IMR-90 (cell line): ENCODE measurements at regions not wholly inside any gene's neighbourhood (a gene's known extent, or its start where the extent isn't known, plus 50 kb on each side); places are given as distances from the start of the nearest gene placed in this dataset.

ENCODE experiments used
- ATAC-seq: fragments of 200-7000 bp; cut with Tn5 transposase; 2 replicates; pipeline ENCODE4 v1.9.1; 2020; ENCODE audit warnings: low read depth, mild to moderate bottlenecking, moderate library complexity
- BruUV-seq: library from RNA; stranded (reverse); fragments of 400-500 nt; replicated peaks from 2 replicates; lab custom pipeline; 2021; lab: Mats Ljungman, UMichigan
- CTCF ChIA-PET: fragments of 300-600 bp; formaldehyde crosslinking; extraction: SDS; loops from one replicate; lab custom pipeline; 2021; ENCODE audit warnings: antibody characterized with exemption; lab: Yijun Ruan, JAX
- POLR2A ChIA-PET: fragments of 300-600 bp; sonication (Branson Sonifier 250); formaldehyde crosslinking; loops from one replicate; lab custom pipeline; 2022; ENCODE audit warnings: antibody characterized with exemption; ENCODE audit not compliant: unreplicated experiment; lab: Charles Lee
- DNase-seq: peaks from one replicate; pipeline ENCODE4 v3.0.0; 2013
- H2AFZ ChIP-seq: replicated peaks from 2 replicates; pipeline ENCODE3; 2013; ENCODE audit warnings: low read length, mild to moderate bottlenecking; ENCODE audit not compliant: poor library complexity
- H2AK5ac ChIP-seq: 2 replicates; pipeline ENCODE4 v1.6.1; 2013; ENCODE audit warnings: low read depth, low read length, inconsistent platforms
- H2AK9ac ChIP-seq: replicated peaks from 2 replicates; pipeline ENCODE3; 2013; ENCODE audit warnings: mild to moderate bottlenecking, low read depth, low read length, moderate library complexity; ENCODE audit not compliant: poor library complexity
- H2BK120ac ChIP-seq: 2 replicates; pipeline ENCODE4 v1.6.1; 2013; ENCODE audit warnings: low read depth, low read length, inconsistent platforms
- H2BK15ac ChIP-seq: 3 replicates; pipeline ENCODE4 v1.6.1; 2013; ENCODE audit warnings: low read depth, low read length, inconsistent platforms
- H2BK20ac ChIP-seq: 2 replicates; pipeline ENCODE4 v1.6.1; 2013; ENCODE audit warnings: low read depth, mild to moderate bottlenecking, inconsistent platforms, low read length, moderate library complexity
- H2BK5ac ChIP-seq: 2 replicates; pipeline ENCODE4 v1.6.1; 2013; ENCODE audit warnings: mild to moderate bottlenecking, low read depth, low read length, inconsistent platforms; ENCODE audit not compliant: poor library complexity, severe bottlenecking
- H3K14ac ChIP-seq: replicated peaks from 2 replicates; pipeline ENCODE4 v1.6.1; 2013; ENCODE audit warnings: low read depth, low read length, inconsistent platforms
- H3K18ac ChIP-seq: 2 replicates; pipeline ENCODE4 v1.6.1; 2013; ENCODE audit warnings: low read depth, low read length, control low read depth
- H3K23ac ChIP-seq: 2 replicates; pipeline ENCODE4 v1.6.1; 2013; ENCODE audit warnings: low read depth, low read length, inconsistent platforms
- H3K27ac ChIP-seq: 2 replicates; pipeline ENCODE4 v1.5.1; 2013; ENCODE audit warnings: mild to moderate bottlenecking, control low read depth, low read length; ENCODE audit not compliant: insufficient read depth
- H3K27me3 ChIP-seq: 2 replicates; pipeline ENCODE4 v1.6.1; 2013; ENCODE audit warnings: low read length; ENCODE audit not compliant: control insufficient read depth, insufficient read depth
- H3K36me3 ChIP-seq: 2 replicates; pipeline ENCODE4 v1.6.1; 2013; ENCODE audit warnings: low read length, mixed read lengths; ENCODE audit not compliant: control insufficient read depth, insufficient read depth
- H3K4ac ChIP-seq: 2 replicates; pipeline ENCODE4 v1.6.1; 2013; ENCODE audit warnings: low read depth, low read length, inconsistent platforms
- H3K4me1 ChIP-seq: 2 replicates; pipeline ENCODE4 v1.6.1; 2013; ENCODE audit warnings: low read length, mixed read lengths; ENCODE audit not compliant: control insufficient read depth, insufficient read depth
- H3K4me2 ChIP-seq: 2 replicates; pipeline ENCODE4 v1.6.1; 2013; ENCODE audit warnings: low read depth, mild to moderate bottlenecking, control low read depth, low read length, moderate library complexity
- H3K4me3 ChIP-seq: 2 replicates; pipeline ENCODE4 v1.5.1; 2013; ENCODE audit warnings: low read depth, mild to moderate bottlenecking, control low read depth, low read length, moderate library complexity; ENCODE audit not compliant: insufficient read depth
- H3K56ac ChIP-seq: 2 replicates; pipeline ENCODE4 v1.6.1; 2013; ENCODE audit warnings: low read length, inconsistent platforms; ENCODE audit not compliant: insufficient read depth; ENCODE audit errors: extremely low read depth
- H3K79me1 ChIP-seq, 2 experiments: 2 replicates each; pipeline ENCODE4 v1.6.1; 2013; ENCODE audit warnings: low read length in 2 of 2, inconsistent platforms in 1 of 2, low read depth in 1 of 2
- H3K9ac ChIP-seq: 2 replicates; pipeline ENCODE4 v1.6.1; 2013; ENCODE audit warnings: low read depth, low read length, control low read depth
- H3K9me1 ChIP-seq: 2 replicates; pipeline ENCODE4 v1.6.1; 2013; ENCODE audit warnings: low read length, inconsistent platforms; ENCODE audit not compliant: insufficient read depth
- H3K9me3 ChIP-seq: 2 replicates; pipeline ENCODE4 v1.6.1; 2013; ENCODE audit warnings: low read length; ENCODE audit not compliant: control insufficient read depth, insufficient read depth
- H4K20me1 ChIP-seq: 2 replicates; pipeline ENCODE4 v1.6.1; 2013; ENCODE audit warnings: low read length, inconsistent platforms; ENCODE audit not compliant: insufficient read depth
- H4K5ac ChIP-seq: 2 replicates; pipeline ENCODE4 v1.6.1; 2013; ENCODE audit warnings: mild to moderate bottlenecking, low read depth, low read length, control low read depth
- H4K8ac ChIP-seq, 2 experiments: 2 replicates each; pipeline ENCODE4 v1.6.1; 2013; ENCODE audit warnings: low read depth in 2 of 2, low read length in 2 of 2, control low read depth in 1 of 2, inconsistent platforms in 1 of 2
- H4K91ac ChIP-seq: 2 replicates; pipeline ENCODE4 v1.6.1; 2013; ENCODE audit warnings: low read depth, low read length, inconsistent platforms; ENCODE audit not compliant: insufficient read depth
- CHD1 ChIP-seq: IDR thresholded peaks from 2 replicates; pipeline ENCODE4 v1.6.1; 2012; ENCODE audit warnings: low read depth, low read length, improper control_type of control experiment
- FOS ChIP-seq: fragments of 150-350 bp; IDR thresholded peaks from 2 replicates; pipeline ENCODE4 v1.6.1; 2016; ENCODE audit warnings: low read depth, low read length
- MAFK ChIP-seq: IDR thresholded peaks from 2 replicates; pipeline ENCODE4 v1.6.1; 2012; ENCODE audit warnings: low read depth, low read length, improper control_type of control experiment
- MAZ ChIP-seq: IDR thresholded peaks from 2 replicates; pipeline ENCODE4 v1.6.1; 2012; ENCODE audit warnings: low read depth, mild to moderate bottlenecking, low read length, improper control_type of control experiment, moderate library complexity, borderline replicate concordance
- MXI1 ChIP-seq: IDR thresholded peaks from 2 replicates; pipeline ENCODE4 v1.6.1; 2012; ENCODE audit warnings: low read depth, mild to moderate bottlenecking, low read length, moderate library complexity, borderline replicate concordance
- POLR2A ChIP-seq: IDR thresholded peaks from 2 replicates; pipeline ENCODE4 v1.6.1; 2012; ENCODE audit warnings: mild to moderate bottlenecking, low read depth, low read length
- RCOR1 ChIP-seq: IDR thresholded peaks from 2 replicates; pipeline ENCODE4 v1.6.1; 2012; ENCODE audit warnings: mild to moderate bottlenecking, low read length, improper control_type of control experiment; ENCODE audit not compliant: insufficient replicate concordance
- WGBS, 2 experiments: methylation state at CpG; one replicate each; pipeline versions ENCODE4 v1.1.5 to v1.1.7; 2013; ENCODE audit warnings: missing lambda C conversion rate in 2 of 2; ENCODE audit not compliant: insufficient read length in 1 of 2; ENCODE audit errors: extremely low coverage in 2 of 2; 5-methylcytosine and 5-hydroxymethylcytosine counted together
- dilution Hi-C: fragments of 300-500 bp; cut with HindIII; formaldehyde crosslinking; loops from one replicate; pipeline ENCODE4 v1.14.3; 2018; ENCODE audit warnings: low sequenced_read_pairs; ENCODE audit not compliant: unreplicated experiment
- in situ Hi-C: fragments of 300-500 bp; cut with MboI; formaldehyde crosslinking; loops from 3 replicates; pipeline ENCODE4 v1.14.3; 2019; ENCODE audit warnings: low sequenced_read_pairs, inconsistent platforms, mixed read lengths
- intact Hi-C: fragments of 100-400 bp; cut with micrococcal nuclease; formaldehyde crosslinking; loops from 2 replicates; pipeline ENCODE4 v1.10.0; 2022

DNA sequence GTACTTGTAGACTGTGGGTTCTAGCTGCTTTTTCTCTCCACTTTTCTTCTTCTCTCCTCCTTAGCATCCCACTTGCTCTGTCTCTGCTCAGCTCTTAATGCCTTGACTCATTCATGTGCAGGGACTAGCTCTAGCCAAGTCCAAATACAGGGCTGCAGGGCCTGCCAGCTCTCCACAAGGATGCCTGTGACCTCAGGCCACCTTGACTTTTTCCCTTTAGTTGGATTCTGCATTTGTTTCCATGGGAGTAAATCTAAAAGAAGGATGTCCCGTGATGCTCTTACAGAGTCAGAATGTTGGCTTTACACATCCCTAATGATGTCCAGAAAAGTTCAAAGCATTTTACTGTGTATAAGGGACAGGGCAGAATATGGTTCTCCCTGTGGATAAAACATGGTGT, 101.8 kb upstream of the PREP start:
- H4K8ac ChIP-seq, result no peak overlapping the region
- no peak overlapping the region for H3K23ac ChIP-seq
- H2AK9ac ChIP-seq, result no peak overlapping the region
- H3K56ac ChIP-seq, result no peak overlapping the region
- H3K4me3 ChIP-seq, result no peak overlapping the region
- H4K20me1 ChIP-seq, result no peaks in the 10 kb centered on the region
- intact Hi-C loops (no loop called here), in situ Hi-C loops (no loop called here), dilution Hi-C loops (no loop called here)
- 0 out of 2 replicates have a peak overlapping the region, but pooled peaks have one; percentile 7 for H3K4ac ChIP-seq
- ChIA-PET POLR2A (no interaction called here), CTCF (interaction anchor here (0.6 to 0.7 kb wide), 2 partner anchors 9 to 25 kb away, joined by 3 read pairs; no protein-coding TSS in a partner anchor)
- no peak overlapping the region for H3K18ac ChIP-seq
- BruUV-seq, result no TSS peak
- H3K4me1 ChIP-seq, result no peaks in the 10 kb centered on the region
- H2AFZ ChIP-seq, result no peak overlapping the region
- no peak overlapping the region for H4K91ac ChIP-seq
- TF ChIP-seq FOS, result no peak
- TF ChIP-seq MAFK, result no peak
- no peak for TF ChIP-seq POLR2A
- TF ChIP-seq RCOR1, result no peak
- no peak for TF ChIP-seq MAZ
- TF ChIP-seq CHD1, result no peak
- TF ChIP-seq MXI1, result no peak
- H3K27me3 ChIP-seq, result no peaks in the 10 kb centered on the region
- H2BK5ac ChIP-seq, result no peak overlapping the region
- no peak for ATAC-seq
- WGBS, 2 experiments, result no CpG with 5 or more reads among the region's 1 CpG
- H3K14ac ChIP-seq, result no peak overlapping the region
- no peaks in the 10 kb centered on the region for H3K36me3 ChIP-seq
- H3K9me1 ChIP-seq, result no peaks in the 10 kb centered on the region
- no peak overlapping the region for H3K9ac ChIP-seq
- H2BK120ac ChIP-seq, result no peak overlapping the region
- H3K9me3 ChIP-seq, result no peaks in the 10 kb centered on the region
- no peak for DNase-seq
- H2AK5ac ChIP-seq, result no peak overlapping the region
- no peak overlapping the region for H3K27ac ChIP-seq
- no peak overlapping the region for H2BK15ac ChIP-seq
- no peaks in the 10 kb centered on the region for H3K79me1 ChIP-seq
- no peak overlapping the region for H2BK20ac ChIP-seq
- no peak overlapping the region for H4K5ac ChIP-seq
- no peak overlapping the region for H3K4me2 ChIP-seq
